Esophagus squamous epithelium (tissue), 4 donors: ENCODE measurements at regions not wholly inside any gene's neighbourhood (a gene's known extent, or its start where the extent isn't known, plus 50 kb on each side); places are given as distances from the start of the nearest gene placed in this dataset.

Experiments
- POLR2A ChIP-seq, 4 donors: fragments of 450-650 bp; IDR thresholded peaks; one replicate each; pipeline ENCODE4 v1.6.1; 2017; ENCODE audit warnings: antibody characterized with exemption in 4 of 4, mild to moderate bottlenecking in 4 of 4, moderate library complexity in 3 of 4
- TF ChIP-seq, protein P1 (sequence below), 6 experiments: fragments of 450-650 bp in 4 of 6; fragments of 200-600 bp in 2 of 6; sonication (generic) in 2 of 6; IDR thresholded peaks; one replicate each; pipeline ENCODE4 v1.5.1; 2016 to 2019; ENCODE audit warnings: antibody characterized with exemption in 6 of 6, mild to moderate bottlenecking in 4 of 6, moderate library complexity in 4 of 6

DNA sequence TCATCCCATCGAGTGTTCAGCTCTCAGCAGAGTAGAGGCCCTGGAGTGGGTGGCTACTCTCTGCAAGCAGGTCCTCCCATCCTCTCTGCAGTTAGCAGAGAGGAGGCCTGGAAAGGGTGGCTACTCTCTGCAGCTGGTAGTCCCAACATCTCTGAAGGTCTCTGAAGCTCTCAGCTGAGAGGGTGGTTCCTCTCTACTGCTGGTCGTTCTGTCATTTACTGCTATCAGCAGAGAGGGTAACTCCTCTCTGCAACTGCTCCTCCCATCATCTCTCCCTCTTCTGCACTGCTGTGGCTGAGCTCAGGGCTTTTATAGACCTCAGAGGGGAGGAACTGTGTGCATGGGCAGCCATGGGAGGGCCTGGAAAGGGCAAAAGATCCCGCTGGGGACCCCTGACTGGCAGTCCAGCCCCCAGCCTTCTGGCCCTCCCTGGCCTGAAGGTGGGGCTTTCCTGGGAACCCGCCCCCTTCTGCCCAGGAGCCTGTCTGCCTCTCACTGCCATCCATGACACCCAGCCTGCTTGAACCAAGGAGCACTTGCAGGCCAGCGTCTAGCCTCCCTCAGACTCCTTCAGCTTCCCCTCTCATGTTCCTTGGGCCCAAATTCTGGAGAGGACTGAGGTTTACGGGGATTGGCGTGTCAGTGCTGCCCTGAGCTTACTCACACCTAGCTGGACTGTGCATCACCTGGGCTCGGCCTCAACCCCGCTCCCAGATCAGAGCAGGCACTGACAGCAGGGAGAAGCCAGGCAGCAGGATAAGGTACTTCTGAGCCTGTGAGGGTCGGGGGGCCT lies 898.3 kb upstream of the NEGR1 start:
- TF ChIP-seq POLR2A (IDR thresholded peaks at IDR 0.05): no peak
- TF ChIP-seq, protein P1, sequence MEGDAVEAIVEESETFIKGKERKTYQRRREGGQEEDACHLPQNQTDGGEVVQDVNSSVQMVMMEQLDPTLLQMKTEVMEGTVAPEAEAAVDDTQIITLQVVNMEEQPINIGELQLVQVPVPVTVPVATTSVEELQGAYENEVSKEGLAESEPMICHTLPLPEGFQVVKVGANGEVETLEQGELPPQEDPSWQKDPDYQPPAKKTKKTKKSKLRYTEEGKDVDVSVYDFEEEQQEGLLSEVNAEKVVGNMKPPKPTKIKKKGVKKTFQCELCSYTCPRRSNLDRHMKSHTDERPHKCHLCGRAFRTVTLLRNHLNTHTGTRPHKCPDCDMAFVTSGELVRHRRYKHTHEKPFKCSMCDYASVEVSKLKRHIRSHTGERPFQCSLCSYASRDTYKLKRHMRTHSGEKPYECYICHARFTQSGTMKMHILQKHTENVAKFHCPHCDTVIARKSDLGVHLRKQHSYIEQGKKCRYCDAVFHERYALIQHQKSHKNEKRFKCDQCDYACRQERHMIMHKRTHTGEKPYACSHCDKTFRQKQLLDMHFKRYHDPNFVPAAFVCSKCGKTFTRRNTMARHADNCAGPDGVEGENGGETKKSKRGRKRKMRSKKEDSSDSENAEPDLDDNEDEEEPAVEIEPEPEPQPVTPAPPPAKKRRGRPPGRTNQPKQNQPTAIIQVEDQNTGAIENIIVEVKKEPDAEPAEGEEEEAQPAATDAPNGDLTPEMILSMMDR (IDR thresholded peaks at IDR 0.05): no peak
